IMR-90 (cell line): ENCODE measurements at regions not wholly inside any gene's neighbourhood (a gene's known extent, or its start where the extent isn't known, plus 50 kb on each side); places are given as distances from the start of the nearest gene placed in this dataset.

Source experiments
- ATAC-seq: fragments of 200-7000 bp; cut with Tn5 transposase; 2 replicates; pipeline ENCODE4 v1.9.1; 2020; ENCODE audit warnings: low read depth, mild to moderate bottlenecking, moderate library complexity
- BruUV-seq: library from RNA; stranded (reverse); fragments of 400-500 nt; replicated peaks from 2 replicates; lab custom pipeline; 2021; lab: Mats Ljungman, UMichigan
- CTCF ChIA-PET: fragments of 300-600 bp; formaldehyde crosslinking; extraction: SDS; loops from one replicate; lab custom pipeline; 2021; ENCODE audit warnings: antibody characterized with exemption; lab: Yijun Ruan, JAX
- POLR2A ChIA-PET: fragments of 300-600 bp; sonication (Branson Sonifier 250); formaldehyde crosslinking; loops from one replicate; lab custom pipeline; 2022; ENCODE audit warnings: antibody characterized with exemption; ENCODE audit not compliant: unreplicated experiment; lab: Charles Lee
- DNase-seq: peaks from one replicate; pipeline ENCODE4 v3.0.0; 2013
- H2AFZ ChIP-seq: replicated peaks from 2 replicates; pipeline ENCODE3; 2013; ENCODE audit warnings: low read length, mild to moderate bottlenecking; ENCODE audit not compliant: poor library complexity
- H2AK5ac ChIP-seq: 2 replicates; pipeline ENCODE4 v1.6.1; 2013; ENCODE audit warnings: low read depth, low read length, inconsistent platforms
- H2AK9ac ChIP-seq: replicated peaks from 2 replicates; pipeline ENCODE3; 2013; ENCODE audit warnings: mild to moderate bottlenecking, low read depth, low read length, moderate library complexity; ENCODE audit not compliant: poor library complexity
- H2BK120ac ChIP-seq: 2 replicates; pipeline ENCODE4 v1.6.1; 2013; ENCODE audit warnings: low read depth, low read length, inconsistent platforms
- H2BK15ac ChIP-seq: 3 replicates; pipeline ENCODE4 v1.6.1; 2013; ENCODE audit warnings: low read depth, low read length, inconsistent platforms
- H2BK20ac ChIP-seq: 2 replicates; pipeline ENCODE4 v1.6.1; 2013; ENCODE audit warnings: low read depth, mild to moderate bottlenecking, inconsistent platforms, low read length, moderate library complexity
- H2BK5ac ChIP-seq: 2 replicates; pipeline ENCODE4 v1.6.1; 2013; ENCODE audit warnings: mild to moderate bottlenecking, low read depth, low read length, inconsistent platforms; ENCODE audit not compliant: poor library complexity, severe bottlenecking
- H3K14ac ChIP-seq: replicated peaks from 2 replicates; pipeline ENCODE4 v1.6.1; 2013; ENCODE audit warnings: low read depth, low read length, inconsistent platforms
- H3K18ac ChIP-seq: 2 replicates; pipeline ENCODE4 v1.6.1; 2013; ENCODE audit warnings: low read depth, low read length, control low read depth
- H3K23ac ChIP-seq: 2 replicates; pipeline ENCODE4 v1.6.1; 2013; ENCODE audit warnings: low read depth, low read length, inconsistent platforms
- H3K27ac ChIP-seq: 2 replicates; pipeline ENCODE4 v1.5.1; 2013; ENCODE audit warnings: mild to moderate bottlenecking, control low read depth, low read length; ENCODE audit not compliant: insufficient read depth
- H3K27me3 ChIP-seq: 2 replicates; pipeline ENCODE4 v1.6.1; 2013; ENCODE audit warnings: low read length; ENCODE audit not compliant: control insufficient read depth, insufficient read depth
- H3K36me3 ChIP-seq: 2 replicates; pipeline ENCODE4 v1.6.1; 2013; ENCODE audit warnings: low read length, mixed read lengths; ENCODE audit not compliant: control insufficient read depth, insufficient read depth
- H3K4ac ChIP-seq: 2 replicates; pipeline ENCODE4 v1.6.1; 2013; ENCODE audit warnings: low read depth, low read length, inconsistent platforms
- H3K4me1 ChIP-seq: 2 replicates; pipeline ENCODE4 v1.6.1; 2013; ENCODE audit warnings: low read length, mixed read lengths; ENCODE audit not compliant: control insufficient read depth, insufficient read depth
- H3K4me2 ChIP-seq: 2 replicates; pipeline ENCODE4 v1.6.1; 2013; ENCODE audit warnings: low read depth, mild to moderate bottlenecking, control low read depth, low read length, moderate library complexity
- H3K4me3 ChIP-seq: 2 replicates; pipeline ENCODE4 v1.5.1; 2013; ENCODE audit warnings: low read depth, mild to moderate bottlenecking, control low read depth, low read length, moderate library complexity; ENCODE audit not compliant: insufficient read depth
- H3K56ac ChIP-seq: 2 replicates; pipeline ENCODE4 v1.6.1; 2013; ENCODE audit warnings: low read length, inconsistent platforms; ENCODE audit not compliant: insufficient read depth; ENCODE audit errors: extremely low read depth
- H3K79me1 ChIP-seq, 2 experiments: 2 replicates each; pipeline ENCODE4 v1.6.1; 2013; ENCODE audit warnings: low read length in 2 of 2, inconsistent platforms in 1 of 2, low read depth in 1 of 2
- H3K9ac ChIP-seq: 2 replicates; pipeline ENCODE4 v1.6.1; 2013; ENCODE audit warnings: low read depth, low read length, control low read depth
- H3K9me1 ChIP-seq: 2 replicates; pipeline ENCODE4 v1.6.1; 2013; ENCODE audit warnings: low read length, inconsistent platforms; ENCODE audit not compliant: insufficient read depth
- H3K9me3 ChIP-seq: 2 replicates; pipeline ENCODE4 v1.6.1; 2013; ENCODE audit warnings: low read length; ENCODE audit not compliant: control insufficient read depth, insufficient read depth
- H4K20me1 ChIP-seq: 2 replicates; pipeline ENCODE4 v1.6.1; 2013; ENCODE audit warnings: low read length, inconsistent platforms; ENCODE audit not compliant: insufficient read depth
- H4K5ac ChIP-seq: 2 replicates; pipeline ENCODE4 v1.6.1; 2013; ENCODE audit warnings: mild to moderate bottlenecking, low read depth, low read length, control low read depth
- H4K8ac ChIP-seq, 2 experiments: 2 replicates each; pipeline ENCODE4 v1.6.1; 2013; ENCODE audit warnings: low read depth in 2 of 2, low read length in 2 of 2, control low read depth in 1 of 2, inconsistent platforms in 1 of 2
- H4K91ac ChIP-seq: 2 replicates; pipeline ENCODE4 v1.6.1; 2013; ENCODE audit warnings: low read depth, low read length, inconsistent platforms; ENCODE audit not compliant: insufficient read depth
- BHLHE40 ChIP-seq: fragments of 150-350 bp; IDR thresholded peaks from 2 replicates; pipeline ENCODE4 v1.6.1; 2016; ENCODE audit warnings: mild to moderate bottlenecking, low read depth, low read length
- CEBPB ChIP-seq: IDR thresholded peaks from 2 replicates; pipeline ENCODE4 v1.6.1; 2012; ENCODE audit warnings: low read depth, low read length, improper control_type of control experiment
- CHD1 ChIP-seq: IDR thresholded peaks from 2 replicates; pipeline ENCODE4 v1.6.1; 2012; ENCODE audit warnings: low read depth, low read length, improper control_type of control experiment
- FOS ChIP-seq: fragments of 150-350 bp; IDR thresholded peaks from 2 replicates; pipeline ENCODE4 v1.6.1; 2016; ENCODE audit warnings: low read depth, low read length
- MAFK ChIP-seq: IDR thresholded peaks from 2 replicates; pipeline ENCODE4 v1.6.1; 2012; ENCODE audit warnings: low read depth, low read length, improper control_type of control experiment
- MAZ ChIP-seq: IDR thresholded peaks from 2 replicates; pipeline ENCODE4 v1.6.1; 2012; ENCODE audit warnings: low read depth, mild to moderate bottlenecking, low read length, improper control_type of control experiment, moderate library complexity, borderline replicate concordance
- MXI1 ChIP-seq: IDR thresholded peaks from 2 replicates; pipeline ENCODE4 v1.6.1; 2012; ENCODE audit warnings: low read depth, mild to moderate bottlenecking, low read length, moderate library complexity, borderline replicate concordance
- NFE2L2 ChIP-seq: fragments of 150-350 bp; IDR thresholded peaks from 2 replicates; pipeline ENCODE4 v1.6.1; 2016; ENCODE audit warnings: low read depth, mild to moderate bottlenecking, low read length
- POLR2A ChIP-seq: IDR thresholded peaks from 2 replicates; pipeline ENCODE4 v1.6.1; 2012; ENCODE audit warnings: mild to moderate bottlenecking, low read depth, low read length
- RAD21 ChIP-seq: IDR thresholded peaks from 2 replicates; pipeline ENCODE4 v1.6.1; 2012; ENCODE audit warnings: low read length, improper control_type of control experiment
- RCOR1 ChIP-seq: IDR thresholded peaks from 2 replicates; pipeline ENCODE4 v1.6.1; 2012; ENCODE audit warnings: mild to moderate bottlenecking, low read length, improper control_type of control experiment; ENCODE audit not compliant: insufficient replicate concordance
- RFX5 ChIP-seq: IDR thresholded peaks from 2 replicates; pipeline ENCODE4 v1.8.0; 2012; ENCODE audit warnings: low read depth, mild to moderate bottlenecking, low read length, moderate library complexity
- SMC3 ChIP-seq: fragments of 150-350 bp; IDR thresholded peaks from 2 replicates; pipeline ENCODE4 v1.6.1; 2016; ENCODE audit warnings: low read depth, mild to moderate bottlenecking, antibody characterized with exemption, low read length, moderate library complexity
- WGBS, 2 experiments: methylation state at CpG; one replicate each; pipeline versions ENCODE4 v1.1.5 to v1.1.7; 2013; ENCODE audit warnings: missing lambda C conversion rate in 2 of 2; ENCODE audit not compliant: insufficient read length in 1 of 2; ENCODE audit errors: extremely low coverage in 2 of 2; 5-methylcytosine and 5-hydroxymethylcytosine counted together
- dilution Hi-C: fragments of 300-500 bp; cut with HindIII; formaldehyde crosslinking; loops from one replicate; pipeline ENCODE4 v1.14.3; 2018; ENCODE audit warnings: low sequenced_read_pairs; ENCODE audit not compliant: unreplicated experiment
- in situ Hi-C: fragments of 300-500 bp; cut with MboI; formaldehyde crosslinking; loops from 3 replicates; pipeline ENCODE4 v1.14.3; 2019; ENCODE audit warnings: low sequenced_read_pairs, inconsistent platforms, mixed read lengths
- intact Hi-C: fragments of 100-400 bp; cut with micrococcal nuclease; formaldehyde crosslinking; loops from 2 replicates; pipeline ENCODE4 v1.10.0; 2022
- TF ChIP-seq, protein P1 (sequence below): fragments of 150-350 bp; IDR thresholded peaks from 2 replicates; pipeline ENCODE4 v1.6.1; 2016; ENCODE audit warnings: low read depth, mild to moderate bottlenecking, low read length, moderate library complexity, borderline replicate concordance
- TF ChIP-seq, protein P2 (sequence below): fragments of 150-350 bp; IDR thresholded peaks from 2 replicates; pipeline ENCODE4 v1.6.1; 2017; ENCODE audit warnings: mild to moderate bottlenecking, antibody characterized with exemption, low read length, low read depth
- TF ChIP-seq, protein P3 (sequence below): conservative IDR thresholded peaks from 2 replicates; pipeline ENCODE4 v1.5.1; 2012; ENCODE audit warnings: mild to moderate bottlenecking, low read depth, low read length, improper control_type of control experiment

DNA sequence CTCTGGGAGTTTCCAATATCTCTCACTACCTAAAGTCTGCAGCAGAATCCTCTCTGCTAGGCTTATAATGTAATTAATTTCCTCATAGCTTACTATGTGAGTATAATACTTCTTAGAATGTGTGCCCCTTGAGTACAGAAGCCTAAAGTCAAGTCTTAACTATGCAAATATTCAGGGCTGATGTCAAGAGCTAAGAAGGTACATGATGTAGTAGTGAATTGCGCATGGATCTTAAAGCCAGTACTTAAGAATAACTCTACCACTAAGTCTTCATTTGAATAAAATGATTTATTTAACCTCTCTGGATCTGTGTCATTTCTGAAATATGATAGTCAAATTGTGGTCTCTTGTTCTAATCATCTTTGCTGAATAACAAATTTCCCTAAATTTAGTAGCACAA is 442.9 kb downstream of the DTWD2 start:
- POLR2A ChIA-PET: no interaction called here

More for the DNA sequence above, 442.9 kb downstream of the DTWD2 start:
- H3K4me2 ChIP-seq: no peak overlapping the region
- TF ChIP-seq MAFK: no peak
- no peak for TF ChIP-seq SMC3
- TF ChIP-seq, protein P1, sequence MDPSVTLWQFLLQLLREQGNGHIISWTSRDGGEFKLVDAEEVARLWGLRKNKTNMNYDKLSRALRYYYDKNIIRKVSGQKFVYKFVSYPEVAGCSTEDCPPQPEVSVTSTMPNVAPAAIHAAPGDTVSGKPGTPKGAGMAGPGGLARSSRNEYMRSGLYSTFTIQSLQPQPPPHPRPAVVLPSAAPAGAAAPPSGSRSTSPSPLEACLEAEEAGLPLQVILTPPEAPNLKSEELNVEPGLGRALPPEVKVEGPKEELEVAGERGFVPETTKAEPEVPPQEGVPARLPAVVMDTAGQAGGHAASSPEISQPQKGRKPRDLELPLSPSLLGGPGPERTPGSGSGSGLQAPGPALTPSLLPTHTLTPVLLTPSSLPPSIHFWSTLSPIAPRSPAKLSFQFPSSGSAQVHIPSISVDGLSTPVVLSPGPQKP: no peak
- TF ChIP-seq MXI1: no peak
- TF ChIP-seq CEBPB: no peak
- TF ChIP-seq CHD1: no peak
- no peak for TF ChIP-seq MAZ
- no peak for TF ChIP-seq NFE2L2
- no peak for TF ChIP-seq POLR2A
- TF ChIP-seq RCOR1: no peak
- TF ChIP-seq, protein P2, sequence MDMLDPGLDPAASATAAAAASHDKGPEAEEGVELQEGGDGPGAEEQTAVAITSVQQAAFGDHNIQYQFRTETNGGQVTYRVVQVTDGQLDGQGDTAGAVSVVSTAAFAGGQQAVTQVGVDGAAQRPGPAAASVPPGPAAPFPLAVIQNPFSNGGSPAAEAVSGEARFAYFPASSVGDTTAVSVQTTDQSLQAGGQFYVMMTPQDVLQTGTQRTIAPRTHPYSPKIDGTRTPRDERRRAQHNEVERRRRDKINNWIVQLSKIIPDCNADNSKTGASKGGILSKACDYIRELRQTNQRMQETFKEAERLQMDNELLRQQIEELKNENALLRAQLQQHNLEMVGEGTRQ: no peak
- TF ChIP-seq BHLHE40: no peak
- TF ChIP-seq, protein P3, sequence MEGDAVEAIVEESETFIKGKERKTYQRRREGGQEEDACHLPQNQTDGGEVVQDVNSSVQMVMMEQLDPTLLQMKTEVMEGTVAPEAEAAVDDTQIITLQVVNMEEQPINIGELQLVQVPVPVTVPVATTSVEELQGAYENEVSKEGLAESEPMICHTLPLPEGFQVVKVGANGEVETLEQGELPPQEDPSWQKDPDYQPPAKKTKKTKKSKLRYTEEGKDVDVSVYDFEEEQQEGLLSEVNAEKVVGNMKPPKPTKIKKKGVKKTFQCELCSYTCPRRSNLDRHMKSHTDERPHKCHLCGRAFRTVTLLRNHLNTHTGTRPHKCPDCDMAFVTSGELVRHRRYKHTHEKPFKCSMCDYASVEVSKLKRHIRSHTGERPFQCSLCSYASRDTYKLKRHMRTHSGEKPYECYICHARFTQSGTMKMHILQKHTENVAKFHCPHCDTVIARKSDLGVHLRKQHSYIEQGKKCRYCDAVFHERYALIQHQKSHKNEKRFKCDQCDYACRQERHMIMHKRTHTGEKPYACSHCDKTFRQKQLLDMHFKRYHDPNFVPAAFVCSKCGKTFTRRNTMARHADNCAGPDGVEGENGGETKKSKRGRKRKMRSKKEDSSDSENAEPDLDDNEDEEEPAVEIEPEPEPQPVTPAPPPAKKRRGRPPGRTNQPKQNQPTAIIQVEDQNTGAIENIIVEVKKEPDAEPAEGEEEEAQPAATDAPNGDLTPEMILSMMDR: no peak
- no peak for TF ChIP-seq RAD21
- TF ChIP-seq FOS: no peak
- no peak for TF ChIP-seq RFX5
- no peak overlapping the region for H4K91ac ChIP-seq
- H3K27me3 ChIP-seq: no peaks in the 10 kb centered on the region
- CTCF ChIA-PET: no interaction called here
- no peak overlapping the region for H3K23ac ChIP-seq
- ATAC-seq (no peak), DNase-seq (no peak)
- no peak overlapping the region for H4K5ac ChIP-seq
- H3K79me1 ChIP-seq: no peaks in the 10 kb centered on the region
- intact Hi-C loops: no loop called here
- no peak overlapping the region for H3K56ac ChIP-seq
- no peaks in the 10 kb centered on the region for H3K4me1 ChIP-seq
- no peaks in the 10 kb centered on the region for H3K9me1 ChIP-seq
- no TSS peak for BruUV-seq
- no peak overlapping the region for H3K18ac ChIP-seq
- no peak overlapping the region for H2BK20ac ChIP-seq
- no peak overlapping the region for H2AFZ ChIP-seq
- H4K8ac ChIP-seq: no peak overlapping the region
- in situ Hi-C loops: no loop called here
- H2AK5ac ChIP-seq: no peak overlapping the region
- no peak overlapping the region for H3K27ac ChIP-seq
- H3K9ac ChIP-seq: no peak overlapping the region
- no CpG with 5 or more reads among the region's 1 CpG for WGBS, 2 experiments
- H4K20me1 ChIP-seq: no peaks in the 10 kb centered on the region
- no peak overlapping the region for H3K4ac ChIP-seq
- H3K9me3 ChIP-seq: 0 out of 2 replicates have a peak, but pooled peaks cover 5% of the 10 kb centered on the region
- no peak overlapping the region for H2BK5ac ChIP-seq
- no peak overlapping the region for H2AK9ac ChIP-seq
- no peak overlapping the region for H3K14ac ChIP-seq
- H3K4me3 ChIP-seq: no peak overlapping the region
- no peak overlapping the region for H2BK15ac ChIP-seq
- no peaks in the 10 kb centered on the region for H3K36me3 ChIP-seq
- no peak overlapping the region for H2BK120ac ChIP-seq
- dilution Hi-C loops: no loop called here
